ENCODE measurements at regions not wholly inside any gene's neighbourhood (a gene's known extent, or its start where the extent isn't known, plus 50 kb on each side); places are given as distances from the start of the nearest gene placed in this dataset.

GRCh38 chr10:88147000-88147798 lies 283.8 kb downstream of the PTEN start:
- peak overlapping the region in 3 of 4 donors; percentile 13 to 47 (median 15) for H3K27ac ChIP-seq
- WGBS, 2 donors (ENCODE audit: low coverage in 1 of 2): 59 to 79% methylated on average over 5 of the region's 5 CpGs

DNA sequence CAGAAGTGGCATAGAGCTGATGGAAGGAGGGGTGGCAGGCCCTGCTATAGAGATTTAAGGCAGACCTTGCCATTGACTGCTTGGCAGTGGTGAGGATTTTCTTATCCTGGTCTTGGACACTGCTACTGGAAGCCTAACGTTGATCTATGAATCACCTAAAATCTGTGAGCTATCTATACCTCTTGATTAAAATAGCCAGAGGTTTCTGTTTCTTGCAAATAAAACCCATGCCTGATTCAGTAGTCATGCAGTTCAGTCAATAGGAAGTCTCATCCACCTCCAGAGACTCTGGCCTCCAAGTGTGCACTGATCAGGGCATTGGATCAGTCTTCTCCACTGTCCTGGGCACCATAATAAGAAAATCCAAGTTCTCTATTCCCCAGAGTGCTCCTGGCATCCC lies 286.5 kb downstream of the PTEN start:
- 87 to 100% methylated on average over 1 of the region's 1 CpG for WGBS, 2 donors (ENCODE audit: low coverage in 1 of 2)
- intact Hi-C loops (cut with DNase I; ENCODE audit: low total_unique reads) (no loop called here), in situ Hi-C loops (cut with MboI; ENCODE audit: low pct_ligation_motif_present in 1 of 4, low pct_unique_long_range_greater_than_20kb in 1 of 4, low sequenced_read_pairs in 3 of 4) (loop anchor here in 1 of 4 donors (25.0 kb wide), 1 partner anchor 288 kb away; the partner anchor contains the start of genes KLLN and PTEN)
- Histone ChIP-seq H3K27ac (no peak overlapping the region), H3K9me3 (no peaks in the 10 kb centered on the region), H3K4me3 (no peak overlapping the region), H3K36me3 (no peaks in the 10 kb centered on the region), H3K4me1 (no peaks in the 10 kb centered on the region), H3K27me3 (no peaks in the 10 kb centered on the region)
- TF ChIP-seq POLR2A (IDR thresholded peaks at IDR 0.05) (no peak), CTCF (IDR thresholded peaks at IDR 0.05) (no peak), POLR2AphosphoS5 (IDR thresholded peaks at IDR 0.05) (no peak), EP300 (IDR thresholded peaks at IDR 0.05; ENCODE audit: low read depth) (no peak)
- DNase-seq: no peak

More at GRCh38 chr10:88147000-88147798, 283.8 kb downstream of the PTEN start:
- Histone ChIP-seq H3K27me3 (no peaks in the 10 kb centered on the region), H3K4me1 (no peaks in the 10 kb centered on the region), H3K36me3 (no peaks in the 10 kb centered on the region), H3K4me3 (no peak overlapping the region), H3K9me3 (no peaks in the 10 kb centered on the region)
- TF ChIP-seq CTCF (IDR thresholded peaks at IDR 0.05) (no peak), EP300 (IDR thresholded peaks at IDR 0.05; ENCODE audit: low read depth) (no peak), POLR2AphosphoS5 (IDR thresholded peaks at IDR 0.05) (no peak), POLR2A (IDR thresholded peaks at IDR 0.05) (no peak)
- in situ Hi-C loops (cut with MboI; ENCODE audit: low pct_ligation_motif_present in 1 of 4, low pct_unique_long_range_greater_than_20kb in 1 of 4, low sequenced_read_pairs in 3 of 4): loop anchor here in 1 of 4 donors (25.0 kb wide), 1 partner anchor 285 kb away; the partner anchor contains the start of genes KLLN and PTEN
- DNase-seq: no peak
- intact Hi-C loops (cut with DNase I; ENCODE audit: low total_unique reads): no loop called here

GRCh38 chr10:88150339-88150738 lies 286.9 kb downstream of the PTEN start:
- Histone ChIP-seq H3K27me3 (no peaks in the 10 kb centered on the region), H3K4me1 (no peaks in the 10 kb centered on the region), H3K27ac (no peak overlapping the region), H3K36me3 (no peaks in the 10 kb centered on the region), H3K4me3 (no peak overlapping the region), H3K9me3 (no peaks in the 10 kb centered on the region)
- intact Hi-C loops (cut with DNase I; ENCODE audit: low total_unique reads): no loop called here
- DNase-seq: no peak
- in situ Hi-C loops (cut with MboI; ENCODE audit: low pct_ligation_motif_present in 1 of 4, low pct_unique_long_range_greater_than_20kb in 1 of 4, low sequenced_read_pairs in 3 of 4): no loop called here
- WGBS, 2 donors (ENCODE audit: low coverage in 1 of 2): 85 to 86% methylated on average over 3 of the region's 3 CpGs
- TF ChIP-seq POLR2AphosphoS5 (IDR thresholded peaks at IDR 0.05) (no peak), CTCF (IDR thresholded peaks at IDR 0.05) (no peak), POLR2A (IDR thresholded peaks at IDR 0.05) (no peak), EP300 (IDR thresholded peaks at IDR 0.05; ENCODE audit: low read depth) (no peak)

DNA sequence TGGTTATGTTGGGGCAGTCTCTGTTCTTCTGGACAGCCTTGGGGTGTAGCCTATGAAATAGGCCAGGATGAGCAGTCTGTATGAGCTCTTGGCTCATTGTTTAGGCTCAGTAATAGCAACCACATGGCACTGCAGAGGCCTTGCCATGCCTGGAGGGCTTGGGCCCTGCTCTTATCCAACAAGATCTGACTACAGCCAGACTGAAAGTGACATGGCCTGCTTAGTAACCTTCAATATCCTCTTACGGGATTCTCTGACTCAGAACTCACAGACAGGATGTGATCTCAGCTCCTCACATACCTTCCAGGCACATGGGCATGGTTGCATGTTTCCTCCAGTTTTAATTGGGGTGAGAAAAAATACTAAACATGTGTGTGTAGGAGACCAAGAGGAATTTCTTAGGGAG lies 289.3 kb downstream of the PTEN start:
- Histone ChIP-seq H3K27me3 (no peaks in the 10 kb centered on the region), H3K27ac (no peak overlapping the region), H3K4me1 (peaks cover 0 to 6% (median 3%) of the 10 kb centered on the region in 4 donors), H3K36me3 (no peaks in the 10 kb centered on the region), H3K9me3 (no peaks in the 10 kb centered on the region), H3K4me3 (no peak overlapping the region)
- WGBS, 2 donors (ENCODE audit: low coverage in 1 of 2): 67% methylated on average over 1 of the region's 1 CpG; no CpG with 5 or more reads in 1 of the 2 donors
- no peak for DNase-seq
- intact Hi-C loops (cut with DNase I; ENCODE audit: low total_unique reads): no loop called here
- TF ChIP-seq CTCF (IDR thresholded peaks at IDR 0.05) (no peak), EP300 (IDR thresholded peaks at IDR 0.05; ENCODE audit: low read depth) (no peak), POLR2AphosphoS5 (IDR thresholded peaks at IDR 0.05) (no peak), POLR2A (IDR thresholded peaks at IDR 0.05) (no peak)
- in situ Hi-C loops (cut with MboI; ENCODE audit: low pct_ligation_motif_present in 1 of 4, low pct_unique_long_range_greater_than_20kb in 1 of 4, low sequenced_read_pairs in 3 of 4): no loop called here

All from transverse colon (tissue), 4 donors.